ENCODE measurements at regions not wholly inside any gene's neighbourhood (a gene's known extent, or its start where the extent isn't known, plus 50 kb on each side); places are given as distances from the start of the nearest gene placed in this dataset.

- Histone ChIP-seq H3K27ac (ENCODE audit: low read length) (no peak overlapping the region), H3K9me2 (replicated peaks; ENCODE audit: insufficient read depth, low read length) (no peaks in the 10 kb centered on the region), H3K9me3 (ENCODE audit: low read length) (no peaks in the 10 kb centered on the region), H2AFZ (ENCODE audit: low read length) (no peak overlapping the region), H3K79me2 (ENCODE audit: low read length) (no peaks in the 10 kb centered on the region), H3K4me3 (ENCODE audit: low read length) (no peak overlapping the region), H3K4me2 (ENCODE audit: low read depth, low read length, poor library complexity, severe bottlenecking) (no peak overlapping the region), H4K20me1 (ENCODE audit: insufficient read depth, low read depth, low read length) (no peaks in the 10 kb centered on the region), H3K9ac (ENCODE audit: low read length) (no peak overlapping the region), H3K4me1 (ENCODE audit: low read length) (no peaks in the 10 kb centered on the region), H3K27me3 (ENCODE audit: low read length) (no peaks in the 10 kb centered on the region), H3K36me3 (ENCODE audit: insufficient read depth, low read length) (no peaks in the 10 kb centered on the region)
- no peak for DNase-seq
These were observed 565.6 kb upstream of the TENM3 start for GRCh38 chr4:181677621-181678020.

- Histone ChIP-seq H3K9me2 (replicated peaks; ENCODE audit: insufficient read depth, low read length) (no peaks in the 10 kb centered on the region), H3K36me3 (ENCODE audit: insufficient read depth, low read length) (no peaks in the 10 kb centered on the region), H3K27me3 (ENCODE audit: low read length) (no peaks in the 10 kb centered on the region), H3K79me2 (ENCODE audit: low read length) (no peaks in the 10 kb centered on the region), H3K27ac (ENCODE audit: low read length) (no peak overlapping the region), H3K4me2 (ENCODE audit: low read depth, low read length, poor library complexity, severe bottlenecking) (no peak overlapping the region), H3K4me3 (ENCODE audit: low read length) (no peak overlapping the region), H2AFZ (ENCODE audit: low read length) (no peak overlapping the region), H3K9ac (ENCODE audit: low read length) (no peak overlapping the region), H3K4me1 (ENCODE audit: low read length) (no peaks in the 10 kb centered on the region), H3K9me3 (ENCODE audit: low read length) (no peaks in the 10 kb centered on the region), H4K20me1 (ENCODE audit: insufficient read depth, low read depth, low read length) (no peaks in the 10 kb centered on the region)
- DNase-seq: no peak
These were observed 563.4 kb upstream of the TENM3 start for GRCh38 chr4:181679754-181680153.

GRCh38 chr4:181682367-181683047 lies 560.7 kb upstream of the TENM3 start:
- H3K9me2 ChIP-seq (replicated peaks; ENCODE audit: insufficient read depth, low read length): no peaks in the 10 kb centered on the region
- no peaks in the 10 kb centered on the region for H3K4me1 ChIP-seq (ENCODE audit: low read length)
- no peaks in the 10 kb centered on the region for H3K36me3 ChIP-seq (ENCODE audit: insufficient read depth, low read length)
- no peak overlapping the region for H3K4me2 ChIP-seq (ENCODE audit: low read depth, low read length, poor library complexity, severe bottlenecking)
- H3K79me2 ChIP-seq (ENCODE audit: low read length): no peaks in the 10 kb centered on the region
- H4K20me1 ChIP-seq (ENCODE audit: insufficient read depth, low read depth, low read length): no peaks in the 10 kb centered on the region
- no peak overlapping the region for H3K27ac ChIP-seq (ENCODE audit: low read length)
- H3K27me3 ChIP-seq (ENCODE audit: low read length): no peaks in the 10 kb centered on the region
- no peak overlapping the region for H2AFZ ChIP-seq (ENCODE audit: low read length)
- H3K4me3 ChIP-seq (ENCODE audit: low read length): no peak overlapping the region
- no peak for DNase-seq
- H3K9ac ChIP-seq (ENCODE audit: low read length): no peak overlapping the region
- H3K9me3 ChIP-seq (ENCODE audit: low read length): no peaks in the 10 kb centered on the region

- H3K4me3 ChIP-seq (ENCODE audit: low read length): no peak overlapping the region
These were observed 558.9 kb upstream of the TENM3 start for GRCh38 chr4:181684310-181684709.

GRCh38 chr4:181685461-181685860 lies 557.7 kb upstream of the TENM3 start:
- Histone ChIP-seq H3K9me3 (ENCODE audit: low read length) (no peaks in the 10 kb centered on the region), H3K4me1 (ENCODE audit: low read length) (no peaks in the 10 kb centered on the region), H4K20me1 (ENCODE audit: insufficient read depth, low read depth, low read length) (no peaks in the 10 kb centered on the region), H3K4me3 (ENCODE audit: low read length) (no peak overlapping the region), H3K4me2 (ENCODE audit: low read depth, low read length, poor library complexity, severe bottlenecking) (no peak overlapping the region), H3K9ac (ENCODE audit: low read length) (no peak overlapping the region), H3K9me2 (replicated peaks; ENCODE audit: insufficient read depth, low read length) (no peaks in the 10 kb centered on the region), H3K36me3 (ENCODE audit: insufficient read depth, low read length) (no peaks in the 10 kb centered on the region), H3K27me3 (ENCODE audit: low read length) (no peaks in the 10 kb centered on the region), H3K79me2 (ENCODE audit: low read length) (no peaks in the 10 kb centered on the region), H3K27ac (ENCODE audit: low read length) (no peak overlapping the region), H2AFZ (ENCODE audit: low read length) (no peak overlapping the region)
- no peak for DNase-seq

More at GRCh38 chr4:181684310-181684709, 558.9 kb upstream of the TENM3 start:
- no peaks in the 10 kb centered on the region for H3K4me1 ChIP-seq (ENCODE audit: low read length)
- no peaks in the 10 kb centered on the region for H3K79me2 ChIP-seq (ENCODE audit: low read length)
- no peaks in the 10 kb centered on the region for H3K36me3 ChIP-seq (ENCODE audit: insufficient read depth, low read length)
- H3K9ac ChIP-seq (ENCODE audit: low read length): no peak overlapping the region
- H3K9me2 ChIP-seq (replicated peaks; ENCODE audit: insufficient read depth, low read length): no peaks in the 10 kb centered on the region
- DNase-seq: no peak
- H2AFZ ChIP-seq (ENCODE audit: low read length): no peak overlapping the region
- no peak overlapping the region for H3K27ac ChIP-seq (ENCODE audit: low read length)
- no peaks in the 10 kb centered on the region for H3K27me3 ChIP-seq (ENCODE audit: low read length)
- H3K9me3 ChIP-seq (ENCODE audit: low read length): no peaks in the 10 kb centered on the region
- no peak overlapping the region for H3K4me2 ChIP-seq (ENCODE audit: low read depth, low read length, poor library complexity, severe bottlenecking)
- H4K20me1 ChIP-seq (ENCODE audit: insufficient read depth, low read depth, low read length): no peaks in the 10 kb centered on the region

GRCh38 chr4:181685911-181686310 lies 557.3 kb upstream of the TENM3 start:
- H3K27me3 ChIP-seq (ENCODE audit: low read length): no peaks in the 10 kb centered on the region
- no peak overlapping the region for H3K9ac ChIP-seq (ENCODE audit: low read length)
- no peak overlapping the region for H3K4me2 ChIP-seq (ENCODE audit: low read depth, low read length, poor library complexity, severe bottlenecking)
- no peak overlapping the region for H3K27ac ChIP-seq (ENCODE audit: low read length)
- no peak overlapping the region for H2AFZ ChIP-seq (ENCODE audit: low read length)
- H3K9me2 ChIP-seq (replicated peaks; ENCODE audit: insufficient read depth, low read length): no peaks in the 10 kb centered on the region
- no peak for DNase-seq
- no peak overlapping the region for H3K4me3 ChIP-seq (ENCODE audit: low read length)
- H4K20me1 ChIP-seq (ENCODE audit: insufficient read depth, low read depth, low read length): no peaks in the 10 kb centered on the region
- H3K79me2 ChIP-seq (ENCODE audit: low read length): no peaks in the 10 kb centered on the region
- H3K9me3 ChIP-seq (ENCODE audit: low read length): no peaks in the 10 kb centered on the region
- H3K4me1 ChIP-seq (ENCODE audit: low read length): no peaks in the 10 kb centered on the region
- no peaks in the 10 kb centered on the region for H3K36me3 ChIP-seq (ENCODE audit: insufficient read depth, low read length)

- DNase-seq: no peak
- no peaks in the 10 kb centered on the region for H4K20me1 ChIP-seq (ENCODE audit: insufficient read depth, low read depth, low read length)
- no peak overlapping the region for H3K9ac ChIP-seq (ENCODE audit: low read length)
- no peak overlapping the region for H2AFZ ChIP-seq (ENCODE audit: low read length)
- H3K27me3 ChIP-seq (ENCODE audit: low read length): no peaks in the 10 kb centered on the region
- H3K4me1 ChIP-seq (ENCODE audit: low read length): no peaks in the 10 kb centered on the region
- H3K79me2 ChIP-seq (ENCODE audit: low read length): no peaks in the 10 kb centered on the region
- H3K4me2 ChIP-seq (ENCODE audit: low read depth, low read length, poor library complexity, severe bottlenecking): no peak overlapping the region
- no peak overlapping the region for H3K27ac ChIP-seq (ENCODE audit: low read length)
- H3K36me3 ChIP-seq (ENCODE audit: insufficient read depth, low read length): no peaks in the 10 kb centered on the region
- H3K9me2 ChIP-seq (replicated peaks; ENCODE audit: insufficient read depth, low read length): no peaks in the 10 kb centered on the region
- H3K9me3 ChIP-seq (ENCODE audit: low read length): no peaks in the 10 kb centered on the region
- no peak overlapping the region for H3K4me3 ChIP-seq (ENCODE audit: low read length)
These were observed 556.1 kb upstream of the TENM3 start for GRCh38 chr4:181687116-181687515.

GRCh38 chr4:181688432-181688831 lies 554.8 kb upstream of the TENM3 start:
- no peak overlapping the region for H3K4me3 ChIP-seq (ENCODE audit: low read length)
- no peak overlapping the region for H2AFZ ChIP-seq (ENCODE audit: low read length)
- H3K27ac ChIP-seq (ENCODE audit: low read length): no peak overlapping the region
- no peak overlapping the region for H3K9ac ChIP-seq (ENCODE audit: low read length)
- no peaks in the 10 kb centered on the region for H3K79me2 ChIP-seq (ENCODE audit: low read length)
- H3K36me3 ChIP-seq (ENCODE audit: insufficient read depth, low read length): no peaks in the 10 kb centered on the region
- H4K20me1 ChIP-seq (ENCODE audit: insufficient read depth, low read depth, low read length): no peaks in the 10 kb centered on the region
- H3K9me3 ChIP-seq (ENCODE audit: low read length): no peaks in the 10 kb centered on the region
- H3K27me3 ChIP-seq (ENCODE audit: low read length): no peaks in the 10 kb centered on the region
- DNase-seq: no peak
- H3K4me2 ChIP-seq (ENCODE audit: low read depth, low read length, poor library complexity, severe bottlenecking): no peak overlapping the region
- H3K9me2 ChIP-seq (replicated peaks; ENCODE audit: insufficient read depth, low read length): no peaks in the 10 kb centered on the region
- no peaks in the 10 kb centered on the region for H3K4me1 ChIP-seq (ENCODE audit: low read length)
